Hematopoietic multipotent progenitor cell treated with erythropoietin and hydrocortisone succinate and interleukin-3 and kit ligand, for 6 days (in vitro differentiated cells): ENCODE measurements at regions not wholly inside any gene's neighbourhood (a gene's known extent, or its start where the extent isn't known, plus 50 kb on each side); places are given as distances from the start of the nearest gene placed in this dataset.
"Not testable (repeated sequence)": the region's sequence is repeated elsewhere in the genome, so short reads cannot be mapped to it uniquely, and the experiment has no call there.

ENCODE experiments used
- DNase-seq: peaks from one replicate; pipeline ENCODE4 v3.0.0-alpha.2; 2015

DNA sequence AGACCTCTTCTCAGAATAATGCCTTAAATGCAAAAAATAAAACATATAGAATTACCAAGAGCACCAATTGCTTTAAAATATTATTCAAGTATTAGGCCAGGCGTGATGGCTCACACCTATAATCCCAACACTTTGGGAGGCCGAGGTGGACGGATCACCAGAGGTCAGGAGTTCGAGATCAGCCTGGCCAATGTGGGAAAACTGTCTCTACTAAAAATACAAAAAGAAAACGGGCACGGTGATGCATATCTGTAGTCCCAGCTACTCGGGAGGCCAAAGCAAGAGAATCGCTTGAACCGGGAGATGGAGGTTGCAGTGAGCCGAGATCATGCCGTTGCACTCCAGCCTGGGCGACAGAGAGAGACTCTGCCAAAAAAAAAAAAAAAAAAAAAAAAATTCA lies 55.4 kb upstream of the RAB6C start:
- not testable (repeated sequence) for DNase-seq

DNA sequence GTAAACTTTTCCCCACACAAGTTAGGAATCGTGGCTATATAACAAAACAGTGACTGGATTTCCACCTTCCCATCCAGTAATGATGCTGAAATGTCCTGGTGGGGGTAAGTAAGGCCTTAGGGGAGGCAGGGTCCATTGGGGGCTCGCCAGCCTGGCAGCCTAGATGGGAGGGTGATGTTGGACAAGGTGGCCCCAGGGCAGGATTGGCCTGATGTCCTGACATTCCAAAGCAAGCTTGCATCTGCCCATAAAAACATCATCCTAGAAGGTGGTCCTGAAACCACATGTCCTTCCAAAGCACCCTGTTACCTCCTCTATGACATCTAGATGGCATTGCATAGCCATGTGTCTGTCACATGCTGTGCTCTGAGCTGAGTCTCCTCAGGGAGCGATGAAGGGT lies 54.1 kb upstream of the RAB6C start:
- DNase-seq: no peak

DNA sequence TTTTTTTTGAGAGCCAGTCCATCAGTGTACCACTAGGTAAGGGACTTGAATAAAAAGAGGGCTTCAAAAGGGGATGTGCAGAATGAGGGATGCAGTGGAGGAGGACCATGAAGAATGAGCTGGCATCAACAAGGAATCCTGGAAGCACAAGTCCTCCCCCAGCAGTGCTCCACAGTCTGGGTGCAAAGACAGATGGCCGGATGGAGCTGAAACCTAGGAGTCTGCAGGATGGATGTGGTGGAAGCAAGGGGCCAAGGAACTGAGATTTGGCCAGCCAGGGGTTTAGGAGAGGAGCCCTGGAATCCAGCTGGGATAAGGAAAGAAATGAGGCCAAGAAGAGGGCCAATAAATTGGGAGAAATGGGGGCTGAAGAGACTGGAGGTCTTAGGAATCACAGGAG lies 51.8 kb upstream of the RAB6C start:
- DNase-seq: no peak

DNA sequence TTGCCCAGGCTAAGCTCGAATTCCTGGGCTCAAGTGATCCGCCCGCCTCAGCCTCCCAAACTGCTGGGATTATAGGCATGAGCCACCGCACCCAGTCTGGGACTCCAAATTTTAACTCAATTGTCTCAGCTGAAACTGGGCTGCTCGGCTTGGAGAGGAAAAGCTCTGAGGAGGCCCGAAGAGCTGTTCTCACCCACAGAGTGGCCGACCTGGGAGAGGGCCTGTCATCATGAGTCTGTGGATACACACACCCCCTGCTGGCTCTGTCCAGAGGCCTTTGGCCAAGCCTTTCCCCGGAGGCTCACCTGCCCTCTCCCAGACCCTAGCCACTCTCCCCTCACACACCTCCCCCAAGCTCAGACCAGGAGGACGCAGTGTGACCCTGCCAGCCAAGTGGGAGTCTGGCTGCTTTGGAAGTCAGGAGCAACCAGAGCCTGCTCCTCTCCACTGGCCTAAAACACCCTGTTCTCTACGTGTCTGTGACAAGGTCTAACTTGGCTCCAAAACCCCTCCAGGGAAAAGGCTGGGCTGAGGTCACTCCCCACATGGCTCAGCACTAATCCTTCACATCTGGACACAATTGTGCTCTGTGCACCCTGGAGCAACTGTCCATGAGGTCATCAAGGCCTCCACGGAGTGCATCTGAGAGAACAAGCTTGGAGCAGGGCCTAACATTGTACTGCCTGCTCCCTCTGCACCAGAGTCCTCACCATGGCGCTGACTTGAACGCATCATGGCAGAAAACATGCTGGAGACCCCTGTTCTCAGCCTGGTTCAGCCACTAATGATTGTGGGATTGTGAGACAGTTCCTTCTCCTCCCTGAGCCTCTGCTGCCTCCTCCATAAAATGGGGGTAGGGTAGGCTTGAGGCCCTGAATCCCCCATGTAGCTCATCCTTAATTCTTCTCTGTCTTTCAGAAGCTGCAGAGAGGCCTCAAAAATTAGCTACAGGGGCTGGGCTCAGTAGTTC lies 49.9 kb upstream of the RAB6C start:
- no peak for DNase-seq
